Panc1 (cell line): ENCODE measurements at regions not wholly inside any gene's neighbourhood (a gene's known extent, or its start where the extent isn't known, plus 50 kb on each side); places are given as distances from the start of the nearest gene placed in this dataset.

Experiments used
- ATAC-seq: fragments of 200-7000 bp; cut with Tn5 transposase; 2 replicates; pipeline ENCODE4 v1.9.1; 2020; ENCODE audit warnings: mild to moderate bottlenecking, moderate library complexity
- BruUV-seq: library from RNA; stranded (reverse); fragments of 400-500 nt; replicated peaks from 2 replicates; lab custom pipeline; 2021; lab: Mats Ljungman, UMichigan
- CTCF ChIA-PET: fragments of 300-600 bp; sonication (Branson Sonifier 250); formaldehyde crosslinking; loops from one replicate; lab custom pipeline; 2022; ENCODE audit warnings: antibody characterized with exemption; lab: Charles Lee
- POLR2A ChIA-PET: fragments of 300-600 bp; sonication (Branson Sonifier 250); formaldehyde crosslinking; loops from one replicate; lab custom pipeline; 2022; ENCODE audit warnings: antibody characterized with exemption; lab: Charles Lee
- DNase-seq: peaks from one replicate; pipeline ENCODE4 v3.0.0-alpha.2; 2010; ENCODE audit warnings: low read depth, low spot score
- H3K27ac ChIP-seq: 2 replicates; pipeline ENCODE4 v1.5.1; 2011; ENCODE audit warnings: mild to moderate bottlenecking, low read length, inconsistent platforms
- H3K27me3 ChIP-seq: fragments of 200-500 bp; sonication (Bioruptor generic); 2 replicates; pipeline ENCODE4 v1.6.0; 2014; ENCODE audit warnings: low read length, inconsistent platforms; ENCODE audit not compliant: control insufficient read depth, insufficient read depth
- H3K36me3 ChIP-seq: fragments of 200-500 bp; sonication (Bioruptor generic); 2 replicates; pipeline ENCODE4 v1.5.1; 2014; ENCODE audit warnings: inconsistent platforms, mild to moderate bottlenecking, low read length, moderate library complexity; ENCODE audit not compliant: control insufficient read depth, insufficient read depth
- H3K4me1 ChIP-seq: 2 replicates; pipeline ENCODE4 v1.5.1; 2011; ENCODE audit warnings: inconsistent platforms, mild to moderate bottlenecking, low read length, moderate library complexity; ENCODE audit not compliant: control insufficient read depth, insufficient read depth
- H3K4me3 ChIP-seq, 2 experiments: 2 replicates each; pipeline ENCODE4 v1.5.1; 2011 to 2012; ENCODE audit warnings: low read depth in 2 of 2, low read length in 2 of 2, mild to moderate bottlenecking in 2 of 2, inconsistent platforms in 1 of 2, moderate library complexity in 1 of 2
- H3K9me3 ChIP-seq: fragments of 200-500 bp; sonication (Bioruptor generic); 2 replicates; pipeline ENCODE4 v1.5.1; 2014; ENCODE audit warnings: low read depth, mild to moderate bottlenecking, inconsistent platforms, low read length, moderate library complexity; ENCODE audit not compliant: control insufficient read depth, insufficient read depth
- CTCF ChIP-seq: fragments of 450-650 bp; IDR thresholded peaks from 2 replicates; pipeline ENCODE4 v1.5.1; 2017; ENCODE audit warnings: mild to moderate bottlenecking
- POLR2AphosphoS5 ChIP-seq: IDR thresholded peaks from 2 replicates; pipeline ENCODE4 v1.6.1; 2012; ENCODE audit warnings: mild to moderate bottlenecking, low read depth, low read length, moderate library complexity
- REST ChIP-seq, 2 experiments: IDR thresholded peaks; 2 replicates each; pipeline ENCODE4 v1.6.1; 2011 to 2012; ENCODE audit warnings: low read depth in 2 of 2, control low read depth in 1 of 2, low read length in 1 of 2, mild to moderate bottlenecking in 1 of 2, moderate library complexity in 1 of 2; ENCODE audit not compliant: insufficient read depth in 1 of 2
- SIN3A ChIP-seq: IDR thresholded peaks from 2 replicates; pipeline ENCODE4 v1.6.1; 2012; ENCODE audit warnings: low read depth, mild to moderate bottlenecking, low read length, moderate library complexity, borderline replicate concordance; ENCODE audit not compliant: insufficient read depth
- TCF7L2 ChIP-seq: IDR thresholded peaks from 2 replicates; pipeline ENCODE4 v1.6.1; 2011; ENCODE audit warnings: mild to moderate bottlenecking, low read depth, low read length, inconsistent platforms
- in situ Hi-C: cut with HindIII; loops from 2 replicates; pipeline ENCODE4 v1.10.0; 2016; ENCODE audit warnings: low sequenced_read_pairs, low pct_unique_long_range_greater_than_20kb
- intact Hi-C: fragments of 100-400 bp; cut with micrococcal nuclease; formaldehyde crosslinking; loops from one replicate; pipeline ENCODE4 v1.10.0; 2022; ENCODE audit not compliant: unreplicated experiment

DNA sequence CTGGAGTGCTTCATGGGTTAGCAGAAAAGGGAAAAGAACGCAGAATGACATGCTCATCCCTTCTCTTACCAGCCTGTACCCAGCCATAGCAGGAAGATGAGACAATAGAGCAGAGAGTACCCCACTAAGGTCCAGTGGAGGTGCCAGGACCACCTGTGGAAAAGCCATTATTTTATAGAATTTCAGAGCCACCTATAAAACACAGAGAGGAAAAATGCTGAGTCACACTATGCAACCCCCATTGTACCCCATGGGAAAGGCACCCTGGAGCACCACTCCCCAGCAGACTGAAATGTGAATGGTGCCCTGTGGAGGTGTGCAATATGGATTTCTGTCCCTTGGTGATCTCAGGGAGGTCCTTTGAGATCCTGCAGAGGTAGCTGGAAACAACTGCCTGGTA is 97.2 kb downstream of the HES1 start:
- POLR2A ChIA-PET: no interaction called here
- intact Hi-C loops (no loop called here), in situ Hi-C loops (no loop called here)
- no TSS peak for BruUV-seq
- TF ChIP-seq CTCF (no peak), SIN3A (no peak), TCF7L2 (no peak)
- H3K27me3 ChIP-seq: no peaks in the 10 kb centered on the region
- no peaks in the 10 kb centered on the region for H3K4me1 ChIP-seq
- no peak for ATAC-seq
- H3K27ac ChIP-seq: no peak overlapping the region
- H3K4me3 ChIP-seq: no peak overlapping the region
- DNase-seq: no peak
- CTCF ChIA-PET: interaction anchor here (0.6 kb wide), 1 partner anchor 314 kb away, joined by 3 read pairs; no protein-coding TSS in a partner anchor
- H3K36me3 ChIP-seq: no peaks in the 10 kb centered on the region
- no peaks in the 10 kb centered on the region for H3K9me3 ChIP-seq

DNA sequence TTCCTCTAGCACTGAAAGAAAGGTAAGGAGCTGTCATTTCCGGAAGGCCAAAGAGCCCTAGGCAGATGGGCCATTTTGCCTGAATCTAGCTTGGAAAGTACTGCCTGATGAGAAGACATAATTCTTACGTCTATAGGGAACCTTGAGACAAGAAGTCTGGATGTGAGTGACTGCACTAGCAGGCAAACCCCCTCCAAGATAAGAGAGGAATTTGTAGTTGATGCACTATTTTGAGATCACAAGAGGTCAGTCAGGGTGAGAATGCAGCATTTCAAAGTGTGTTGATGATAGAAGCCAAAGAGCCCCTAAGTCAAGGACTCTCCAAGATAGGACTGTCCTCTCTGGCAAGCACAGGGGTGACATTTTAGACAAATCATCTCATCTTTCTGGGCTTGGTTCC is 99.2 kb downstream of the HES1 start:
- TF ChIP-seq REST (IDR thresholded peaks at IDR 0.05; ENCODE audit: insufficient read depth in 1 of 2, low read depth in 2 of 2, low read length in 1 of 2) (no peak), TCF7L2 (no peak), SIN3A (no peak), CTCF (no peak), POLR2AphosphoS5 (no peak)
- H3K4me3 ChIP-seq: no peak overlapping the region
- ATAC-seq (no peak), DNase-seq (no peak)
- in situ Hi-C loops: no loop called here
- no peaks in the 10 kb centered on the region for H3K36me3 ChIP-seq
- POLR2A ChIA-PET: no interaction called here
- H3K9me3 ChIP-seq: no peaks in the 10 kb centered on the region
- CTCF ChIA-PET: no interaction called here
- H3K27me3 ChIP-seq: no peaks in the 10 kb centered on the region
- H3K27ac ChIP-seq: no peak overlapping the region
- intact Hi-C loops: no loop called here
- no TSS peak for BruUV-seq
- H3K4me1 ChIP-seq: no peaks in the 10 kb centered on the region
